RWPE2 (cell line): ENCODE measurements at regions not wholly inside any gene's neighbourhood (a gene's known extent, or its start where the extent isn't known, plus 50 kb on each side); places are given as distances from the start of the nearest gene placed in this dataset.
A peak's percentile ranks its signal among the peaks of the same experiment; 100 is the strongest.

ENCODE experiments used
- ATAC-seq: fragments of 200-7000 bp; cut with Tn5 transposase; 3 replicates; pipeline ENCODE4 v1.9.1; 2021; ENCODE audit warnings: low read depth
- DNase-seq: peaks from one replicate; pipeline ENCODE4 v3.0.0-alpha.2; 2020; ENCODE audit warnings: low spot score
- H3K27ac ChIP-seq: fragments of 450-650 bp; 2 replicates; pipeline ENCODE4 v1.5.1; 2017; ENCODE audit warnings: mild to moderate bottlenecking; ENCODE audit not compliant: poor library complexity, severe bottlenecking
- H3K27me3 ChIP-seq: fragments of 250-450 bp; sonication (Bioruptor Pico); 2 replicates; pipeline ENCODE4 v1.5.1; 2021; ENCODE audit warnings: mild to moderate bottlenecking, moderate library complexity; ENCODE audit not compliant: insufficient read depth, poor library complexity, severe bottlenecking
- H3K36me3 ChIP-seq: fragments of 250-450 bp; sonication (Bioruptor Pico); 2 replicates; pipeline ENCODE4 v1.5.1; 2020; ENCODE audit warnings: low read depth, mild to moderate bottlenecking, moderate library complexity
- H3K4me1 ChIP-seq: fragments of 250-450 bp; sonication (Bioruptor Pico); 2 replicates; pipeline ENCODE4 v1.5.1; 2021; ENCODE audit warnings: mild to moderate bottlenecking, moderate library complexity; ENCODE audit not compliant: insufficient read depth, poor library complexity, severe bottlenecking
- H3K4me3 ChIP-seq: fragments of 250-450 bp; sonication (Bioruptor Pico); 2 replicates; pipeline ENCODE4 v1.5.1; 2021; ENCODE audit warnings: mild to moderate bottlenecking, moderate library complexity; ENCODE audit not compliant: severe bottlenecking
- H3K9me3 ChIP-seq: fragments of 250-450 bp; sonication (Bioruptor Pico); 2 replicates; pipeline ENCODE4 v1.5.1; 2021; ENCODE audit warnings: mild to moderate bottlenecking, moderate library complexity; ENCODE audit not compliant: severe bottlenecking
- TF ChIP-seq, protein P1 (sequence below): fragments of 450-650 bp; IDR thresholded peaks from one replicate; pipeline ENCODE4 v1.5.1; 2017; ENCODE audit warnings: mild to moderate bottlenecking, moderate library complexity; ENCODE audit not compliant: poor library complexity, severe bottlenecking

DNA sequence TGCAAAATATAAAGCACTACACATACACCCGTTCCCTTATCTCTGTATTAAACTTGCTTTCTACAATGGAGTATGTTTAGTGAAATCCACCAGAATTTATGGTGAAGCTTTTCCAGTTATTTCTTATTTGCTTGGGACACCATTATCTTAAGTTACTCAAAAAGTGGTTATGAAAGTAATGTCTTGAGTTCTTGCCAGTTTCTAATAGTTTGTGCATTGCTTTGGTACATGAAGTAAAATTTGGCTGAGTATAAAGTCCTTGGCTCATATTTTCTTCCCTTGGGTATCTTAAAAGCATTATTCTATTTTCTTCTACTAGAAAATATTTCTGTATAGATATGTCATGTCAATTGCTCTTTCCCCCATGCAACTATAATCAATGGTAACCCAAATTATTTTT lies 85.2 kb downstream of the POLR1F start:
- no peak overlapping the region for H3K4me3 ChIP-seq
- H3K27ac ChIP-seq, result no peak overlapping the region
- no peaks in the 10 kb centered on the region for H3K27me3 ChIP-seq
- DNase-seq, result no peak
- no peaks in the 10 kb centered on the region for H3K9me3 ChIP-seq
- H3K36me3 ChIP-seq, result no peaks in the 10 kb centered on the region
- H3K4me1 ChIP-seq, result no peaks in the 10 kb centered on the region
- no peak for ATAC-seq
- TF ChIP-seq, protein P1, sequence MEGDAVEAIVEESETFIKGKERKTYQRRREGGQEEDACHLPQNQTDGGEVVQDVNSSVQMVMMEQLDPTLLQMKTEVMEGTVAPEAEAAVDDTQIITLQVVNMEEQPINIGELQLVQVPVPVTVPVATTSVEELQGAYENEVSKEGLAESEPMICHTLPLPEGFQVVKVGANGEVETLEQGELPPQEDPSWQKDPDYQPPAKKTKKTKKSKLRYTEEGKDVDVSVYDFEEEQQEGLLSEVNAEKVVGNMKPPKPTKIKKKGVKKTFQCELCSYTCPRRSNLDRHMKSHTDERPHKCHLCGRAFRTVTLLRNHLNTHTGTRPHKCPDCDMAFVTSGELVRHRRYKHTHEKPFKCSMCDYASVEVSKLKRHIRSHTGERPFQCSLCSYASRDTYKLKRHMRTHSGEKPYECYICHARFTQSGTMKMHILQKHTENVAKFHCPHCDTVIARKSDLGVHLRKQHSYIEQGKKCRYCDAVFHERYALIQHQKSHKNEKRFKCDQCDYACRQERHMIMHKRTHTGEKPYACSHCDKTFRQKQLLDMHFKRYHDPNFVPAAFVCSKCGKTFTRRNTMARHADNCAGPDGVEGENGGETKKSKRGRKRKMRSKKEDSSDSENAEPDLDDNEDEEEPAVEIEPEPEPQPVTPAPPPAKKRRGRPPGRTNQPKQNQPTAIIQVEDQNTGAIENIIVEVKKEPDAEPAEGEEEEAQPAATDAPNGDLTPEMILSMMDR, result no peak

DNA sequence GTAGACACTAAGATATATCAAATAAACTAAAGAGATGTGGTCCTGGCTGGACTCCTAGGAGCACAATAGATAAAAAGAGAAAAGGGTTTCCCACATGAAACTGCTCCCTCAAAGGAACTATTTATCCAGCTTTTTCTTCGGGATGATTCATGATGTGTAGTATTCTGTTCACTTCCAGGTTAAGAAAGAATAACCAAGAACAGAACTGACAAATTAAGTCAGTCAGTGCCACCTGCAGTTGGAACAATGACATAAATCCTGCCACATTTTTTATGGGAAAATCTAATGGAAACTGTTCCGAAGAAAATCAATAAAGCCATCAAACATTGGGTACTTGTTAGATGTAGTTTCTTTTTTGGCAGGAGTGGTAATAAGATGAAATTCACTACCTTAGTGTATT lies 87.1 kb downstream of the POLR1F start:
- TF ChIP-seq, protein P1, result peak; percentile 61
- H3K4me3 ChIP-seq, result no peak overlapping the region
- ATAC-seq (peak; percentile 69), DNase-seq (no peak)
- H3K9me3 ChIP-seq, result no peaks in the 10 kb centered on the region
- H3K27me3 ChIP-seq, result no peaks in the 10 kb centered on the region
- no peaks in the 10 kb centered on the region for H3K36me3 ChIP-seq
- no peak overlapping the region for H3K27ac ChIP-seq
- H3K4me1 ChIP-seq, result no peaks in the 10 kb centered on the region

DNA sequence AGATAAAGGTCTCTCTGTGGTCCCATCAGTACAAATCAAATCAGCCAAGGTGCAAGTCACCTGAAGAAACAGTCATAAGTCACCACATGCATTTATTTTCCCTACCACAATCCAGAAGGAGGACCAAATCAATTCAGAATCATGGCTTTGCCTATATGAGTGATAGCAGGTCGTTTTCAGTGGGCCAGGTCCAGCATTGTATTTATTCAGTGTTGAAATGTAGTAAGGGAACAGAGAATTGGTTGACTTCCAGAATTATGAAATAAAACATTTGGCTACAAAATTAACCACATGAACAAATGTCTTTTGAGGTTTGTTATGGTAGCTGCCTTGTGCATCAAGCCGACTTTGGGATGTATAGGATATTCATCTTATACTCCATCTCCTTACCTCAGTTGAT lies 88.4 kb downstream of the POLR1F start:
- no peaks in the 10 kb centered on the region for H3K27me3 ChIP-seq
- ATAC-seq, result no peak
- no peaks in the 10 kb centered on the region for H3K9me3 ChIP-seq
- TF ChIP-seq, protein P1, result no peak
- H3K36me3 ChIP-seq, result no peaks in the 10 kb centered on the region
- no peak for DNase-seq
- no peak overlapping the region for H3K4me3 ChIP-seq
- H3K27ac ChIP-seq, result no peak overlapping the region
- no peaks in the 10 kb centered on the region for H3K4me1 ChIP-seq

DNA sequence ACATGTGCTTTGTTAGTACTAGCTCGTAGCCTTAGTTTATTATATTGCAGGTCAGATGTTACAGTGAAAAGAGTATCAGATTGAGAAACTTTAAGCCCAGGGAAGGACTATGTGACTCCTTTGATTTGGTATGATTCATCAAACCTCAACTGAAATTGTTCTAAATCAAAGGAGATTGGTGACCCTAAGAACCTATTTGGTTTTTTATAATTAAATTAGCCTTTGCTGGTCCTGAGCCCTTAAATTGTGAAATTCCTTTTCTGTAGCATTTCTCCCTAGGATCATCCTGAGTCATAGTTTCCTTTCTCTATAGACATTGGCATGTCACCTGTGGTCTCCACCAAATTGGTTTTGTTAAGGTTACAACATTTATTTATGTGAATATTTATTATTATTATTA lies 89.7 kb downstream of the POLR1F start:
- H3K9me3 ChIP-seq, result no peaks in the 10 kb centered on the region
- H3K27ac ChIP-seq, result no peak overlapping the region
- peak; percentile 41; the same call in 1 of the 3 replicates for ATAC-seq
- no peak overlapping the region for H3K4me3 ChIP-seq
- H3K36me3 ChIP-seq, result no peaks in the 10 kb centered on the region
- H3K4me1 ChIP-seq, result no peaks in the 10 kb centered on the region
- TF ChIP-seq, protein P1, result no peak
- DNase-seq, result no peak
- H3K27me3 ChIP-seq, result no peaks in the 10 kb centered on the region

DNA sequence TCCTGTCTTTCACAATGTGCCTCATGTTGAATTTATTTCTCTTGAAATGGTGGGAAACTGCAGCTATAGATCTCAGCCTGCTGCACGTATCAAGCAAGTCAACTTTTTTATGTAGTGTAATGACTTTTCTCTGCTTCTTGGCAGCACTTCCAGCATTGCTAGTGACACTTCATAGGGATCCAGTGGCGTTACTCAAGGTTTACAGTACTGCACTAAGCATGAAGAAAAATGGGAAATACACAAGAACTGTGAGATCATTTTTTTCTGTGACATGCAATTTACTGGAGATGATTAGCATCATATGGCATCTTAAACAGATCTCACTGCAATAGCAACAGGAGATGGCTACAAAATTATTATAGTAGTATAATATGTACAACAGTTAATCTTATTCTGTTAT lies 90.9 kb downstream of the POLR1F start:
- Histone ChIP-seq H3K36me3 (no peaks in the 10 kb centered on the region), H3K4me3 (no peak overlapping the region), H3K4me1 (no peaks in the 10 kb centered on the region), H3K27me3 (no peaks in the 10 kb centered on the region), H3K27ac (no peak overlapping the region), H3K9me3 (no peaks in the 10 kb centered on the region)
- ATAC-seq (no peak), DNase-seq (no peak)
- TF ChIP-seq, protein P1, result no peak
